H1 (cell line): ENCODE measurements at regions not wholly inside any gene's neighbourhood (a gene's known extent, or its start where the extent isn't known, plus 50 kb on each side); places are given as distances from the start of the nearest gene placed in this dataset.

Source experiments
- CTCF ChIA-PET: fragments of 300-600 bp; sonication (Branson Sonifier 250); formaldehyde crosslinking; loops from one replicate; lab custom pipeline; 2021; ENCODE audit not compliant: partially characterized antibody; lab: Charles Lee
- POLR2A ChIA-PET: fragments of 300-600 bp; sonication (Branson Sonifier 250); formaldehyde crosslinking; loops from one replicate; lab custom pipeline; 2021; ENCODE audit warnings: inconsistent platforms; ENCODE audit not compliant: partially characterized antibody; lab: Charles Lee
- DNase-seq, 2 experiments: peaks; one replicate each; pipeline versions ENCODE4 v3.0.0 to v3.0.0-alpha.2; 2010 to 2022; ENCODE audit warnings: low spot score in 2 of 2, low read depth in 1 of 2, mixed read lengths in 1 of 2
- FAIRE-seq: peaks from 2 replicates; lab custom pipeline; 2011; peaks lifted over from hg19 to GRCh38; lab: Jason Lieb, UNC
- H2AFZ ChIP-seq: 2 replicates; pipeline ENCODE4 v1.8.1; 2012; ENCODE audit warnings: low read length, inconsistent platforms
- H2AK5ac ChIP-seq: 2 replicates; pipeline ENCODE4 v1.6.1; 2013; ENCODE audit warnings: low read depth, low read length
- H2BK120ac ChIP-seq: replicated peaks from 2 replicates; pipeline ENCODE3; 2013; ENCODE audit warnings: low read depth, low read length, inconsistent platforms
- H2BK12ac ChIP-seq: 2 replicates; pipeline ENCODE4 v1.6.1; 2013; ENCODE audit warnings: low read depth, low read length
- H2BK15ac ChIP-seq: 2 replicates; pipeline ENCODE4 v1.6.1; 2013; ENCODE audit warnings: low read length
- H2BK20ac ChIP-seq: 2 replicates; pipeline ENCODE4 v1.6.1; 2013; ENCODE audit warnings: low read length
- H2BK5ac ChIP-seq: 2 replicates; pipeline ENCODE4 v1.6.1; 2013; ENCODE audit warnings: low read depth, low read length
- H3K14ac ChIP-seq: 2 replicates; pipeline ENCODE4 v1.6.1; 2013; ENCODE audit warnings: inconsistent platforms; ENCODE audit not compliant: insufficient read length
- H3K18ac ChIP-seq: 2 replicates; pipeline ENCODE4 v1.6.1; 2013; ENCODE audit warnings: low read length; ENCODE audit errors: extremely low read depth
- H3K23ac ChIP-seq: 2 replicates; pipeline ENCODE4 v1.6.1; 2013; ENCODE audit warnings: inconsistent platforms; ENCODE audit not compliant: insufficient read length
- H3K23me2 ChIP-seq: 2 replicates; pipeline ENCODE4 v1.6.1; 2013; ENCODE audit warnings: low read depth, low read length
- H3K27ac ChIP-seq: 2 replicates; pipeline ENCODE4 v1.6.1; 2011; ENCODE audit warnings: low read depth, low read length, inconsistent platforms
- H3K27me3 ChIP-seq, 4 experiments: replicated peaks in 1 of 4; 1 replicate in 1 of 4; 2 replicates in 3 of 4; pipeline versions ENCODE4 v1.6.1 to v1.8.1; 2011 to 2013; ENCODE audit warnings: low read length in 3 of 4, mild to moderate bottlenecking in 3 of 4, inconsistent platforms in 2 of 4, mixed read lengths in 2 of 4, moderate library complexity in 1 of 4; ENCODE audit not compliant: control insufficient read depth in 3 of 4, insufficient read depth in 3 of 4; ENCODE audit errors: extremely low read depth in 1 of 4
- H3K36me3 ChIP-seq, 4 experiments: 2 replicates each; pipeline versions ENCODE4 v1.6.1 to v1.8.1; 2011 to 2013; ENCODE audit warnings: mild to moderate bottlenecking in 4 of 4, low read length in 3 of 4, moderate library complexity in 2 of 4, control low read depth in 1 of 4, inconsistent platforms in 1 of 4; ENCODE audit not compliant: insufficient read depth in 4 of 4, control insufficient read depth in 2 of 4
- H3K4ac ChIP-seq: replicated peaks from 2 replicates; pipeline ENCODE3; 2013; ENCODE audit warnings: low read length, low read depth, mixed read lengths, inconsistent platforms; ENCODE audit not compliant: insufficient read length
- H3K4me1 ChIP-seq, 4 experiments: replicated peaks in 1 of 4; 1 replicate in 1 of 4; 2 replicates in 3 of 4; pipeline versions ENCODE4 v1.6.1 to v1.8.1; 2011 to 2013; ENCODE audit warnings: low read length in 3 of 4, inconsistent platforms in 2 of 4, mixed read lengths in 1 of 4; ENCODE audit not compliant: insufficient read depth in 4 of 4, control insufficient read depth in 3 of 4
- H3K4me2 ChIP-seq, 2 experiments: 2 replicates each; pipeline versions ENCODE4 v1.6.1 to v1.8.1; 2011 to 2013; ENCODE audit warnings: low read depth in 2 of 2, low read length in 2 of 2, control low read depth in 1 of 2, inconsistent platforms in 1 of 2, mild to moderate bottlenecking in 1 of 2; ENCODE audit not compliant: insufficient read depth in 1 of 2
- H3K4me3 ChIP-seq, 4 experiments: fragments of 200-600, 300-600 bp in 1 of 4; sonication (generic), shearing (Covaris generic), sonication (Bioruptor Twin) in 1 of 4; 2 replicates each; pipeline versions ENCODE4 v1.5.1 to v1.8.1; 2011 to 2016; ENCODE audit warnings: low read length in 4 of 4, low read depth in 3 of 4, control low read depth in 2 of 4, inconsistent platforms in 2 of 4, mild to moderate bottlenecking in 2 of 4, mixed read lengths in 1 of 4, moderate library complexity in 1 of 4; ENCODE audit not compliant: insufficient read depth in 2 of 4; ENCODE audit errors: extremely low read depth in 1 of 4
- H3K56ac ChIP-seq: replicated peaks from 2 replicates; pipeline ENCODE3; 2013; ENCODE audit warnings: low read depth, mild to moderate bottlenecking, mixed read lengths, low read length, inconsistent platforms; ENCODE audit not compliant: insufficient read length
- H3K79me1 ChIP-seq: 2 replicates; pipeline ENCODE4 v1.6.1; 2013; ENCODE audit warnings: low read depth, low read length, control low read depth
- H3K79me2 ChIP-seq, 2 experiments: 2 replicates each; pipeline versions ENCODE4 v1.6.1 to v1.8.1; 2012 to 2013; ENCODE audit warnings: low read length in 2 of 2, mild to moderate bottlenecking in 2 of 2, inconsistent platforms in 1 of 2; ENCODE audit not compliant: insufficient read depth in 2 of 2, control insufficient read depth in 1 of 2
- H3K9ac ChIP-seq, 4 experiments: replicated peaks in 1 of 4; 1 replicate in 1 of 4; 2 replicates in 3 of 4; pipeline versions ENCODE4 v1.6.1 to v1.8.1; 2011 to 2013; ENCODE audit warnings: low read depth in 3 of 4, low read length in 3 of 4, control low read depth in 2 of 4, mild to moderate bottlenecking in 2 of 4, moderate library complexity in 2 of 4, inconsistent platforms in 1 of 4; ENCODE audit errors: extremely low read depth in 1 of 4
- H3K9me3 ChIP-seq, 2 experiments: 2 replicates each; pipeline versions ENCODE4 v1.6.1 to v1.8.1; 2012 to 2013; ENCODE audit warnings: mild to moderate bottlenecking in 2 of 2, moderate library complexity in 2 of 2, control low read depth in 1 of 2, inconsistent platforms in 1 of 2, low read depth in 1 of 2, low read length in 1 of 2, mixed read lengths in 1 of 2; ENCODE audit not compliant: insufficient read depth in 2 of 2
- H4K20me1 ChIP-seq, 2 experiments: replicated peaks in 1 of 2; 2 replicates each; pipeline versions ENCODE3 to v1.8.1; 2011 to 2013; ENCODE audit warnings: inconsistent platforms in 2 of 2, low read length in 2 of 2, mild to moderate bottlenecking in 1 of 2; ENCODE audit not compliant: insufficient read depth in 2 of 2, control insufficient read depth in 1 of 2
- H4K5ac ChIP-seq: 2 replicates; pipeline ENCODE4 v1.6.1; 2013; ENCODE audit warnings: low read length, low read depth, mixed read lengths, inconsistent platforms; ENCODE audit not compliant: insufficient read length
- H4K8ac ChIP-seq: 2 replicates; pipeline ENCODE4 v1.8.0; 2013; ENCODE audit warnings: mild to moderate bottlenecking, moderate library complexity, low read length, inconsistent platforms; ENCODE audit not compliant: insufficient read depth; ENCODE audit errors: extremely low read depth
- H4K91ac ChIP-seq: replicated peaks from 2 replicates; pipeline ENCODE3; 2013; ENCODE audit warnings: low read length, mixed read lengths, inconsistent platforms; ENCODE audit not compliant: insufficient read length
- CHD1 ChIP-seq: IDR thresholded peaks from 2 replicates; pipeline ENCODE4 v1.6.1; 2012; ENCODE audit warnings: low read depth, low read length, improper control_type of control experiment
- CHD2 ChIP-seq: IDR thresholded peaks from 2 replicates; pipeline ENCODE4 v1.6.1; 2012; ENCODE audit warnings: low read length, improper control_type of control experiment
- EP300 ChIP-seq, 2 experiments: IDR thresholded peaks; 1 replicate in 1 of 2; 2 replicates in 1 of 2; pipeline ENCODE4 v1.6.1; 2011 to 2012; ENCODE audit warnings: low read depth in 2 of 2, low read length in 2 of 2, mild to moderate bottlenecking in 2 of 2, borderline replicate concordance in 1 of 2, inconsistent platforms in 1 of 2, moderate library complexity in 1 of 2
- JUN ChIP-seq: IDR thresholded peaks from 2 replicates; pipeline ENCODE4 v1.6.1; 2011; ENCODE audit warnings: low read depth, mild to moderate bottlenecking, improper control_type of control experiment, low read length
- KDM1A ChIP-seq: fragments of 200-600, 300-600 bp; sonication (generic); IDR thresholded peaks from 2 replicates; pipeline ENCODE4 v1.7.1; 2016; ENCODE audit warnings: mild to moderate bottlenecking, low read length, borderline replicate concordance
- MAFK ChIP-seq: IDR thresholded peaks from 2 replicates; pipeline ENCODE4 v1.6.1; 2012; ENCODE audit warnings: low read depth, mild to moderate bottlenecking, improper control_type of control experiment, low read length
- NANOG ChIP-seq: IDR thresholded peaks from 2 replicates; pipeline ENCODE4 v1.6.1; 2011; ENCODE audit warnings: low read length, low read depth, mild to moderate bottlenecking, inconsistent platforms; ENCODE audit not compliant: insufficient read depth, poor library complexity, severe bottlenecking
- PHF8 ChIP-seq: fragments of 200-600 bp; sonication (generic); conservative IDR thresholded peaks from 2 replicates; pipeline ENCODE4 v1.7.1; 2012; ENCODE audit warnings: low read depth, mild to moderate bottlenecking, inconsistent platforms, low read length, moderate library complexity
- RBBP5 ChIP-seq: IDR thresholded peaks from 2 replicates; pipeline ENCODE4 v1.7.1; 2012; ENCODE audit warnings: low read depth, mild to moderate bottlenecking, inconsistent platforms, low read length, moderate library complexity, borderline replicate concordance
- SAP30 ChIP-seq: fragments of 300-600 bp; sonication (generic); IDR thresholded peaks from 2 replicates; pipeline ENCODE4 v1.7.1; 2012; ENCODE audit warnings: low read length, moderate library complexity, mild to moderate bottlenecking, inconsistent platforms; ENCODE audit not compliant: insufficient read depth, insufficient replicate concordance
- SUZ12 ChIP-seq: fragments of 200-600 bp; sonication (generic); IDR thresholded peaks from 2 replicates; pipeline ENCODE4 v1.6.1; 2012; ENCODE audit warnings: mild to moderate bottlenecking, inconsistent platforms, low read length, moderate library complexity, mixed read lengths
- YY1 ChIP-seq: IDR thresholded peaks from 2 replicates; pipeline ENCODE4 v1.6.1; 2011; ENCODE audit warnings: low read depth, mild to moderate bottlenecking, low read length
- WGBS, 2 experiments: shearing (Covaris generic) in 1 of 2; methylation state at CpG; one replicate each; pipeline versions ENCODE4 v1.1.6 to v1.1.7; 2013 to 2015; ENCODE audit warnings: low lambda C conversion rate in 2 of 2, mixed read lengths in 2 of 2, inconsistent platforms in 1 of 2, low coverage in 1 of 2, missing lambda C conversion rate in 1 of 2; ENCODE audit not compliant: insufficient replicate concordance in 2 of 2, insufficient coverage in 1 of 2, insufficient read length in 1 of 2; ENCODE audit errors: extremely low coverage in 1 of 2, missing lambda C conversion rate in 1 of 2; 5-methylcytosine and 5-hydroxymethylcytosine counted together
- TF ChIP-seq, protein P1 (sequence below): IDR thresholded peaks from 2 replicates; pipeline ENCODE4 v1.6.1; 2012; ENCODE audit warnings: inconsistent platforms
- TF ChIP-seq, protein P2 (sequence below): IDR thresholded peaks from 2 replicates; pipeline ENCODE4 v1.6.1; 2011; ENCODE audit warnings: low read length, improper control_type of control experiment

DNA sequence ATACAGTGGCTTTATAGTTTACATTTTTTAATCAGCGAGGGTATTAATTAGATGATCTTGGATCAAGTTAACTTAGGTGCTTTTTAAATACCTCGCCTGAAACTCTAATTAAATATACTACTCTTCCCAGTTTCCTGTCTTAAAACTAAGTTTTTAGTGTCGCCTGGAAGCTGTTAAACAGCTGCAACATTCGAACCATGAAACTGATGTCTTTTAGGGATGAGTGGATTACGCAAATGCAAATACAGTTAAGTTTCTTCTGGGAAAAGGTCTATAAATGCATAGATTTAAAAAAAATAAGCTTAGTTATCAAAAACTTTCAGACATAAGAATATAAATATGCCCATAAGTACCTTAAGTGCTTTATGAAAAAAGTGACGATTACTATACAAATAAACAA lies 228.3 kb downstream of the PTPRC start:
- Histone ChIP-seq H3K27ac (no peak overlapping the region), H2AFZ (no peak overlapping the region)
- TF ChIP-seq KDM1A (no peak), PHF8 (no peak), CHD1 (no peak), SUZ12 (no peak), MAFK (no peak), RBBP5 (no peak), YY1 (no peak), EP300 (IDR thresholded peaks at IDR 0.05; ENCODE audit: borderline replicate concordance in 1 of 2, low read depth in 2 of 2, low read length in 2 of 2) (no peak), NANOG (no peak), JUN (no peak), CHD2 (no peak), SAP30 (no peak)
- TF ChIP-seq, protein P1, sequence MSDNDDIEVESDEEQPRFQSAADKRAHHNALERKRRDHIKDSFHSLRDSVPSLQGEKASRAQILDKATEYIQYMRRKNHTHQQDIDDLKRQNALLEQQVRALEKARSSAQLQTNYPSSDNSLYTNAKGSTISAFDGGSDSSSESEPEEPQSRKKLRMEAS, result no peak
- TF ChIP-seq, protein P2, sequence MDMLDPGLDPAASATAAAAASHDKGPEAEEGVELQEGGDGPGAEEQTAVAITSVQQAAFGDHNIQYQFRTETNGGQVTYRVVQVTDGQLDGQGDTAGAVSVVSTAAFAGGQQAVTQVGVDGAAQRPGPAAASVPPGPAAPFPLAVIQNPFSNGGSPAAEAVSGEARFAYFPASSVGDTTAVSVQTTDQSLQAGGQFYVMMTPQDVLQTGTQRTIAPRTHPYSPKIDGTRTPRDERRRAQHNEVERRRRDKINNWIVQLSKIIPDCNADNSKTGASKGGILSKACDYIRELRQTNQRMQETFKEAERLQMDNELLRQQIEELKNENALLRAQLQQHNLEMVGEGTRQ, result no peak
- TF ChIP-seq, all 59 proteins: peak for 0
- no peak overlapping the region for H4K5ac ChIP-seq
- H2BK20ac ChIP-seq, result no peak overlapping the region
- ChIA-PET CTCF (no interaction called here), POLR2A (no interaction called here)
- no peak overlapping the region for H2BK15ac ChIP-seq
- no peak overlapping the region for H2BK12ac ChIP-seq
- no peaks in the 10 kb centered on the region for H3K79me1 ChIP-seq
- H4K20me1 ChIP-seq, result no peaks in the 10 kb centered on the region
- no peak overlapping the region for H4K8ac ChIP-seq
- H4K91ac ChIP-seq, result no peak overlapping the region
- 88% methylated on average over 6 of the region's 6 CpGs; no CpG with 5 or more reads in 1 of the 2 experiments for WGBS, 2 experiments
- no peaks in the 10 kb centered on the region for H3K9me3 ChIP-seq
- no peak overlapping the region for H3K56ac ChIP-seq
- H3K14ac ChIP-seq, result no peak overlapping the region
- no peak overlapping the region for H3K18ac ChIP-seq
- no peak overlapping the region for H3K4me2 ChIP-seq
- H3K23ac ChIP-seq, result no peak overlapping the region
- H2AK5ac ChIP-seq, result no peak overlapping the region
- H3K9ac ChIP-seq, result no peak overlapping the region
- H3K4ac ChIP-seq, result no peak overlapping the region
- no peak for DNase-seq
- H3K4me3 ChIP-seq, result no peak overlapping the region
- H2BK120ac ChIP-seq, result no peak overlapping the region
- no peaks in the 10 kb centered on the region for H3K79me2 ChIP-seq
- no peaks in the 10 kb centered on the region for H3K23me2 ChIP-seq
- no peak for FAIRE-seq
- no peaks in the 10 kb centered on the region for H3K4me1 ChIP-seq
- H3K36me3 ChIP-seq, result no peaks in the 10 kb centered on the region
- no peaks in the 10 kb centered on the region for H3K27me3 ChIP-seq
- H2BK5ac ChIP-seq, result no peak overlapping the region
